HCT116 (cell line): ENCODE measurements at regions not wholly inside any gene's neighbourhood (a gene's known extent, or its start where the extent isn't known, plus 50 kb on each side); places are given as distances from the start of the nearest gene placed in this dataset.

Experiments
- ATAC-seq: fragments of 200-7000 bp; cut with Tn5 transposase; 2 replicates; pipeline ENCODE4 v1.9.1; 2020; ENCODE audit warnings: mild to moderate bottlenecking, moderate library complexity
- BruUV-seq: library from RNA; stranded (reverse); fragments of 400-500 nt; replicated peaks from 2 replicates; lab custom pipeline; 2021; lab: Mats Ljungman, UMichigan
- CTCF ChIA-PET: fragments of 300-600 bp; sonication (Branson Sonifier 250); formaldehyde crosslinking; loops from one replicate; lab custom pipeline; 2021; ENCODE audit warnings: antibody characterized with exemption; lab: Charles Lee
- POLR2A ChIA-PET: fragments of 300-600, 350-600 bp; sonication (Branson Sonifier 250); formaldehyde crosslinking; loops from one replicate; lab custom pipeline; 2021; ENCODE audit warnings: antibody characterized with exemption; lab: Charles Lee
- RAD21 ChIA-PET, 2 experiments: fragments of 300-600 bp; sonication (Branson Sonifier 250); formaldehyde crosslinking; loops; one replicate each; lab custom pipeline; 2023; ENCODE audit warnings: low total read pairs in 2 of 2; ENCODE audit not compliant: uncharacterized antibody in 2 of 2, unreplicated experiment in 2 of 2, low non-redundant PET in 1 of 2; lab: Charles Lee
- DNase-seq: peaks from one replicate; pipeline ENCODE4 v3.0.0-alpha.2; 2010; ENCODE audit warnings: low read depth, low spot score
- H2AFZ ChIP-seq: fragments of 200-600 bp; shearing (Covaris generic), sonication (generic); 2 replicates; pipeline ENCODE4 v1.6.1; 2017; ENCODE audit warnings: low read depth, mixed run types, mixed read lengths, antibody characterized with exemption, low read length; ENCODE audit not compliant: poor library complexity, severe bottlenecking
- H3K27ac ChIP-seq: 2 replicates; pipeline ENCODE4 v1.5.1; 2012; ENCODE audit warnings: low read depth, low read length
- H3K27me3 ChIP-seq: fragments of 200-600 bp; sonication (generic); 2 replicates; pipeline ENCODE4 v1.6.1; 2016; ENCODE audit warnings: mixed run types, low read length, mixed read lengths; ENCODE audit not compliant: insufficient read depth
- H3K36me3 ChIP-seq, 2 experiments: fragments of 200-500 bp in 1 of 2; fragments of 200-600 bp in 1 of 2; sonication (Bioruptor generic) in 1 of 2; sonication (generic) in 1 of 2; 2 replicates each; pipeline versions ENCODE4 v1.5.1 to v1.6.1; 2014 to 2016; ENCODE audit warnings: low read length in 2 of 2, inconsistent platforms in 1 of 2, mixed read lengths in 1 of 2, mixed run types in 1 of 2; ENCODE audit not compliant: insufficient read depth in 2 of 2, control insufficient read depth in 1 of 2
- H3K4me1 ChIP-seq, 2 experiments: fragments of 200-600 bp in 1 of 2; sonication (generic) in 1 of 2; 2 replicates each; pipeline versions ENCODE4 v1.5.1 to v1.6.1; 2012 to 2017; ENCODE audit warnings: low read length in 2 of 2, inconsistent platforms in 1 of 2, mild to moderate bottlenecking in 1 of 2, mixed read lengths in 1 of 2, mixed run types in 1 of 2, moderate library complexity in 1 of 2; ENCODE audit not compliant: insufficient read depth in 2 of 2, control insufficient read depth in 1 of 2
- H3K4me2 ChIP-seq: fragments of 200-600 bp; sonication (generic); 2 replicates; pipeline ENCODE4 v1.6.1; 2017; ENCODE audit warnings: mixed run types, low read length, mixed read lengths
- H3K4me3 ChIP-seq, 2 experiments: fragments of 200-600 bp in 1 of 2; sonication (generic) in 1 of 2; replicated peaks in 1 of 2; 2 replicates each; pipeline ENCODE4 v1.5.1; 2011 to 2016; ENCODE audit warnings: low read length in 2 of 2, control low read depth in 1 of 2, low read depth in 1 of 2, mild to moderate bottlenecking in 1 of 2, mixed read lengths in 1 of 2, mixed run types in 1 of 2
- H3K79me2 ChIP-seq: fragments of 200-600 bp; sonication (generic); 2 replicates; pipeline ENCODE4 v1.6.1; 2017; ENCODE audit warnings: mild to moderate bottlenecking, mixed run types, low read length, moderate library complexity, mixed read lengths; ENCODE audit not compliant: insufficient read depth
- H3K9ac ChIP-seq: fragments of 200-600 bp; sonication (generic); 2 replicates; pipeline ENCODE4 v1.6.1; 2016; ENCODE audit warnings: low read length, mixed read lengths
- H3K9me2 ChIP-seq: fragments of 200-600 bp; sonication (generic), shearing (Covaris generic); 2 replicates; pipeline ENCODE4 v1.6.1; 2017; ENCODE audit warnings: mixed run types, mild to moderate bottlenecking, moderate library complexity; ENCODE audit not compliant: insufficient read depth
- H3K9me3 ChIP-seq, 2 experiments: fragments of 200-500 bp in 1 of 2; fragments of 200-600 bp in 1 of 2; sonication (Bioruptor generic) in 1 of 2; sonication (generic) in 1 of 2; 2 replicates each; pipeline ENCODE4 v1.6.1; 2014 to 2017; ENCODE audit warnings: low read length in 2 of 2, mixed read lengths in 2 of 2, inconsistent platforms in 1 of 2, low read depth in 1 of 2, mild to moderate bottlenecking in 1 of 2, mixed run types in 1 of 2, moderate library complexity in 1 of 2; ENCODE audit not compliant: control insufficient read depth in 1 of 2, insufficient read depth in 1 of 2
- H4K20me1 ChIP-seq: fragments of 200-600 bp; sonication (generic), shearing (Covaris generic); 2 replicates; pipeline ENCODE4 v1.6.1; 2017; ENCODE audit warnings: mixed run types, mild to moderate bottlenecking, moderate library complexity; ENCODE audit not compliant: insufficient read depth
- ATF3 ChIP-seq: IDR thresholded peaks from 2 replicates; pipeline ENCODE4 v1.6.1; 2012
- CEBPB ChIP-seq: IDR thresholded peaks from 2 replicates; pipeline ENCODE4 v1.6.1; 2012; ENCODE audit warnings: low read depth
- EGR1 ChIP-seq: IDR thresholded peaks from 2 replicates; pipeline ENCODE4 v1.6.1; 2012; ENCODE audit warnings: low read depth
- ELF1 ChIP-seq: IDR thresholded peaks from 2 replicates; pipeline ENCODE4 v1.6.1; 2012; ENCODE audit warnings: low read depth, borderline replicate concordance
- EZH2phosphoT487 ChIP-seq: fragments of 200-600 bp; IDR thresholded peaks from 2 replicates; pipeline ENCODE4 v1.6.1; 2018; ENCODE audit warnings: antibody characterized with exemption, borderline replicate concordance
- FOSL1 ChIP-seq: IDR thresholded peaks from 2 replicates; pipeline ENCODE4 v1.6.1; 2012; ENCODE audit warnings: low read depth
- MAX ChIP-seq: IDR thresholded peaks from 2 replicates; pipeline ENCODE4 v1.6.1; 2012
- POLR2A ChIP-seq: IDR thresholded peaks from 2 replicates; pipeline ENCODE4 v1.7.0; 2011; ENCODE audit warnings: borderline replicate concordance; ENCODE audit not compliant: insufficient read depth, insufficient read length; ENCODE audit errors: extremely low read depth
- POLR2AphosphoS5 ChIP-seq: IDR thresholded peaks from 2 replicates; pipeline ENCODE4 v1.6.1; 2011; ENCODE audit warnings: mild to moderate bottlenecking, low read depth, low read length, moderate library complexity
- SP1 ChIP-seq: IDR thresholded peaks from 2 replicates; pipeline ENCODE4 v1.6.1; 2012; ENCODE audit warnings: low read depth
- YY1 ChIP-seq: IDR thresholded peaks from 2 replicates; pipeline ENCODE4 v1.6.1; 2011; ENCODE audit warnings: low read length, low read depth, moderate library complexity, mild to moderate bottlenecking; ENCODE audit not compliant: insufficient replicate concordance; ENCODE audit errors: extremely low read depth
- ZNF274 ChIP-seq: fragments of 200-500 bp; sonication (Bioruptor generic); IDR thresholded peaks from 2 replicates; pipeline ENCODE4 v1.6.1; 2014; ENCODE audit warnings: mild to moderate bottlenecking, low read depth, low read length, inconsistent platforms
- intact Hi-C: fragments of 100-400 bp; cut with micrococcal nuclease; formaldehyde crosslinking; loops from 2 replicates; pipeline ENCODE4 v1.10.0; 2022

GRCh38 chrX:40831750-40832149, 96.4 kb upstream of the MED14 start:
- Histone ChIP-seq H2AFZ (no peak overlapping the region), H3K9ac (no peak overlapping the region), H3K79me2 (no peaks in the 10 kb centered on the region), H3K4me3 (no peak overlapping the region), H4K20me1 (no peaks in the 10 kb centered on the region), H3K27me3 (no peaks in the 10 kb centered on the region), H3K9me3 (no peaks in the 10 kb centered on the region), H3K4me1 (no peaks in the 10 kb centered on the region), H3K9me2 (no peaks in the 10 kb centered on the region), H3K27ac (no peak overlapping the region), H3K36me3 (no peaks in the 10 kb centered on the region), H3K4me2 (no peak overlapping the region)
- TF ChIP-seq POLR2AphosphoS5 (no peak), MAX (no peak), ELF1 (no peak), POLR2A (no peak), EZH2phosphoT487 (no peak)
- no TSS peak for BruUV-seq
- intact Hi-C loops = no loop called here
- CTCF ChIA-PET = no interaction called here
- no peak for DNase-seq
- ATAC-seq = no peak
- POLR2A ChIA-PET = no interaction called here
- RAD21 ChIA-PET = no interaction called here

- CTCF ChIA-PET = no interaction called here
- DNase-seq (no peak), ATAC-seq (no peak)
- H3K4me3 ChIP-seq = no peak overlapping the region
- no TSS peak for BruUV-seq
- no peak overlapping the region for H3K4me2 ChIP-seq
- H3K9me3 ChIP-seq = no peaks in the 10 kb centered on the region
- no peaks in the 10 kb centered on the region for H3K9me2 ChIP-seq
- no peaks in the 10 kb centered on the region for H4K20me1 ChIP-seq
- TF ChIP-seq MAX (no peak), ATF3 (no peak), CEBPB (no peak), ZNF274 (no peak), FOSL1 (no peak), EGR1 (no peak), SP1 (no peak), YY1 (no peak)
- H3K36me3 ChIP-seq = no peaks in the 10 kb centered on the region
- no peak overlapping the region for H3K27ac ChIP-seq
- no peak overlapping the region for H2AFZ ChIP-seq
- no peaks in the 10 kb centered on the region for H3K4me1 ChIP-seq
- intact Hi-C loops = no loop called here
- H3K27me3 ChIP-seq = no peaks in the 10 kb centered on the region
- no peak overlapping the region for H3K9ac ChIP-seq
- H3K79me2 ChIP-seq = no peaks in the 10 kb centered on the region
- RAD21 ChIA-PET = no interaction called here
- POLR2A ChIA-PET = no interaction called here
Observed at GRCh38 chrX:40832723-40833122, 97.4 kb upstream of the MED14 start.
